ENCODE measurements at regions not wholly inside any gene's neighbourhood (a gene's known extent, or its start where the extent isn't known, plus 50 kb on each side); places are given as distances from the start of the nearest gene placed in this dataset.
A peak's percentile ranks its signal among the peaks of the same experiment; 100 is the strongest.

GRCh38 chr9:110133059-110133458, 74.9 kb downstream of the C9orf152 start (continued):
- no peak for TF ChIP-seq TP53 (CRISPR knock-in tag; IDR thresholded peaks at IDR 0.05)
- no peak for TF ChIP-seq HOXB13 (CRISPR knock-in tag; IDR thresholded peaks at IDR 0.05; ENCODE audit: low read depth)
- no peak for TF ChIP-seq KDM5A (IDR thresholded peaks at IDR 0.05)
- TF ChIP-seq EHMT2 (IDR thresholded peaks at IDR 0.05; ENCODE audit: low read depth): no peak
- no peak for TF ChIP-seq FOSL2 (IDR thresholded peaks at IDR 0.05)
- TF ChIP-seq FOSL2 (CRISPR knock-in tag; IDR thresholded peaks at IDR 0.05): no peak
- no peak for TF ChIP-seq BHLHE40 (IDR thresholded peaks at IDR 0.05; ENCODE audit: low read depth, low read length)
- no peak for TF ChIP-seq FOXS1 (CRISPR knock-in tag; IDR thresholded peaks at IDR 0.05)

- peak; percentile 84 to 85 for ATAC-seq
- TF ChIP-seq JUNB (IDR thresholded peaks at IDR 0.05) (peak; percentile 72), FOSL2 (IDR thresholded peaks at IDR 0.05) (peak; percentile 75), FOSL2 (CRISPR knock-in tag; IDR thresholded peaks at IDR 0.05) (peak; percentile 85), GATA3 (IDR thresholded peaks at IDR 0.05; ENCODE audit: borderline replicate concordance) (peak; percentile 16; the same call in 1 of the 2 replicates), MAZ (IDR thresholded peaks at IDR 0.05; ENCODE audit: borderline replicate concordance, low read depth, low read length) (no peak)
- no peak for FAIRE-seq
- DNase-seq (ENCODE audit: low read depth in 1 of 2, low spot score in 1 of 2): peak; percentile 53 to 59
- no peaks in the 10 kb centered on the region for H3K9me3 ChIP-seq
- CTCF ChIA-PET: interaction anchor here (0.6 to 4.1 kb wide), 4 partner anchors 9 to 230 kb away, joined by 3 to 12 read pairs (median 6); no protein-coding TSS in a partner anchor
- POLR2A ChIA-PET: no interaction called here
- peaks cover 49% of the 10 kb centered on the region for H3K4me1 ChIP-seq
- H3K27ac ChIP-seq: peak overlapping the region; percentile 18 to 69; a peak in 4 of 6 replicates
- peak overlapping the region; percentile 55 for H3K4me2 ChIP-seq
- WGBS (ENCODE audit: missing lambda C conversion rate): 41% methylated on average over 4 of the region's 4 CpGs
- no peak overlapping the region for H3K4me3 ChIP-seq
Measured at GRCh38 chr9:110133608-110134210, 74.2 kb downstream of the C9orf152 start.

DNA sequence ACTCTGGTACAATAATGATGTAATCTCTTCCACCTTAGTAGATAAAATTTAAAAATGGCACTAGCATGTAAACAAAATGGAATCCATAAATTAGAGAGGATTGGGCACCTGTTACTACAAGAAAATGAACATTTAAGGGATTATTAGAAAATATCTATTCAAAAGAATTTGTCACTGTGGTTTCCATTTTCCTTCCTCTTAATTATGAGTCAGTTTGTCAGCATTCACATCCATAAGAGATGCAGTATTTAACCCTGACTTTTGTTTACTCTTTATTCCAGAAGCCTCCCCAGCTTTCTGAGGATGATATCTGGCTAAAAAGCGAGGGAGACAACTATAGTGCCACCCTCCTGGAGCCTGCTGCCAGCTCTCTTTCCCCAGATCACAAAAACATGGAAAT, 72.1 kb downstream of the C9orf152 start:
- 96% methylated on average over 1 of the region's 1 CpG for WGBS (ENCODE audit: missing lambda C conversion rate)
- no peak for DNase-seq (ENCODE audit: low read depth in 1 of 2, low spot score in 1 of 2)
- no peak for ATAC-seq
- CTCF ChIA-PET: interaction anchor here (1.0 to 3.5 kb wide), 6 partner anchors 16 to 233 kb away, joined by 3 to 21 read pairs (median 4); no protein-coding TSS in a partner anchor
- Histone ChIP-seq H3K4me1 (peaks cover 49% of the 10 kb centered on the region), H3K9me3 (no peaks in the 10 kb centered on the region), H3K4me3 (no peak overlapping the region), H3K4me2 (no peak overlapping the region), H3K27ac (no peak overlapping the region)
- no peak for FAIRE-seq
- POLR2A ChIA-PET: no interaction called here
- TF ChIP-seq NR3C1 (IDR thresholded peaks at IDR 0.05): no peak
- no peak for TF ChIP-seq PBX3 (IDR thresholded peaks at IDR 0.05)
- no peak for TF ChIP-seq RAD21 (conservative IDR thresholded peaks at IDR 0.05 in 1 of 2, IDR thresholded peaks at IDR 0.05 in 1 of 2)
- no peak for TF ChIP-seq FOSL2 (IDR thresholded peaks at IDR 0.05)
- TF ChIP-seq FOSL2 (CRISPR knock-in tag; IDR thresholded peaks at IDR 0.05): no peak
- TF ChIP-seq, protein P1, sequence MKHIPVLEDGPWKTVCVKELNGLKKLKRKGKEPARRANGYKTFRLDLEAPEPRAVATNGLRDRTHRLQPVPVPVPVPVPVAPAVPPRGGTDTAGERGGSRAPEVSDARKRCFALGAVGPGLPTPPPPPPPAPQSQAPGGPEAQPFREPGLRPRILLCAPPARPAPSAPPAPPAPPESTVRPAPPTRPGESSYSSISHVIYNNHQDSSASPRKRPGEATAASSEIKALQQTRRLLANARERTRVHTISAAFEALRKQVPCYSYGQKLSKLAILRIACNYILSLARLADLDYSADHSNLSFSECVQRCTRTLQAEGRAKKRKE (CRISPR knock-in tag; IDR thresholded peaks at IDR 0.05; ENCODE audit: low read depth): no peak
- no peak for TF ChIP-seq GATA3 (IDR thresholded peaks at IDR 0.05; ENCODE audit: borderline replicate concordance)
- no peak for TF ChIP-seq MAZ (IDR thresholded peaks at IDR 0.05; ENCODE audit: borderline replicate concordance, low read depth, low read length)
- TF ChIP-seq HOXB5 (CRISPR knock-in tag; IDR thresholded peaks at IDR 0.05): no peak
- TF ChIP-seq PHF8 (IDR thresholded peaks at IDR 0.05; ENCODE audit: borderline replicate concordance, low read depth): no peak
- TF ChIP-seq REST (IDR thresholded peaks at IDR 0.05): no peak
- no peak for TF ChIP-seq SMC3 (IDR thresholded peaks at IDR 0.05)

All from A549 (cell line).